MM.1S (cell line): ENCODE measurements at regions not wholly inside any gene's neighbourhood (a gene's known extent, or its start where the extent isn't known, plus 50 kb on each side); places are given as distances from the start of the nearest gene placed in this dataset.

ENCODE experiments used
- CTCF ChIP-seq: fragments of 300-600 bp; sonication (generic); IDR thresholded peaks from 2 replicates; pipeline ENCODE4 v1.5.1; 2016; ENCODE audit warnings: antibody characterized with exemption, low read length, mixed read lengths
- EZH2 ChIP-seq: fragments of 300-600 bp; sonication (generic); optimal IDR thresholded peaks from 2 replicates; pipeline ENCODE3; 2017; ENCODE audit warnings: low read depth, mild to moderate bottlenecking, antibody characterized with exemption, low read length, mixed read lengths
- EZH2phosphoT487 ChIP-seq: fragments of 300-600 bp; sonication (generic); IDR thresholded peaks from 2 replicates; pipeline ENCODE4 v1.6.1; 2018; ENCODE audit warnings: antibody characterized with exemption, low read length

- no peak for TF ChIP-seq CTCF
- no peak for TF ChIP-seq EZH2phosphoT487
- TF ChIP-seq EZH2: no peak
Measured at GRCh38 chr14:98341211-98341610, 930.8 kb downstream of the BCL11B start.
